OCI-LY7 (cell line): ENCODE measurements at regions not wholly inside any gene's neighbourhood (a gene's known extent, or its start where the extent isn't known, plus 50 kb on each side); places are given as distances from the start of the nearest gene placed in this dataset.

Source experiments
- BruUV-seq: library from RNA; stranded (reverse); fragments of 400-500 nt; replicated peaks from 2 replicates; lab custom pipeline; 2021; lab: Mats Ljungman, UMichigan
- CTCF ChIA-PET: fragments of 300-600 bp; sonication (Branson Sonifier 250); formaldehyde crosslinking; loops from one replicate; lab custom pipeline; 2022; ENCODE audit warnings: antibody characterized with exemption; ENCODE audit not compliant: unreplicated experiment; lab: Charles Lee
- POLR2A ChIA-PET: fragments of 300-600 bp; sonication (Branson Sonifier 250); formaldehyde crosslinking; loops from one replicate; lab custom pipeline; 2022; ENCODE audit warnings: antibody characterized with exemption; lab: Charles Lee
- DNase-seq: peaks from one replicate; pipeline ENCODE4 v3.0.0-alpha.2; 2015; ENCODE audit warnings: low spot score
- H2AFZ ChIP-seq: fragments of 200-600 bp; sonication (generic), shearing (Covaris generic); 2 replicates; pipeline ENCODE4 v1.6.1; 2014; ENCODE audit warnings: mild to moderate bottlenecking, antibody characterized with exemption, low read length, moderate library complexity
- H3K27ac ChIP-seq: fragments of 200-600 bp; sonication (generic); 2 replicates; pipeline ENCODE4 v1.5.1; 2014; ENCODE audit warnings: mixed run types, low read depth, mild to moderate bottlenecking, moderate library complexity, low read length, inconsistent platforms; ENCODE audit not compliant: poor library complexity, severe bottlenecking
- H3K36me3 ChIP-seq: fragments of 200-600 bp; sonication (generic); 2 replicates; pipeline ENCODE4 v1.6.1; 2014; ENCODE audit warnings: mild to moderate bottlenecking, antibody characterized with exemption, low read length, moderate library complexity, mixed read lengths; ENCODE audit not compliant: insufficient read depth
- H3K4me1 ChIP-seq: fragments of 200-600 bp; sonication (generic); 2 replicates; pipeline ENCODE4 v1.5.1; 2014; ENCODE audit warnings: mild to moderate bottlenecking, low read length; ENCODE audit not compliant: insufficient read depth, poor library complexity, severe bottlenecking
- H3K4me2 ChIP-seq: fragments of 200-600 bp; sonication (generic); 2 replicates; pipeline ENCODE4 v1.6.1; 2014; ENCODE audit warnings: mild to moderate bottlenecking, low read length
- H3K4me3 ChIP-seq: fragments of 200-600 bp; sonication (generic); 2 replicates; pipeline ENCODE4 v1.5.1; 2014; ENCODE audit warnings: mild to moderate bottlenecking, low read depth, low read length; ENCODE audit not compliant: poor library complexity, severe bottlenecking
- H3K79me2 ChIP-seq: fragments of 200-600 bp; sonication (generic); 2 replicates; pipeline ENCODE4 v1.6.1; 2016; ENCODE audit warnings: low read depth, mild to moderate bottlenecking, low read length, moderate library complexity, mixed read lengths; ENCODE audit not compliant: insufficient read depth
- H3K9me2 ChIP-seq: fragments of 200-600 bp; sonication (generic); 2 replicates; pipeline ENCODE4 v1.6.1; 2016; ENCODE audit warnings: mild to moderate bottlenecking, low read length, mixed read lengths; ENCODE audit not compliant: insufficient read depth
- H3K9me3 ChIP-seq: fragments of 200-600 bp; sonication (generic); 2 replicates; pipeline ENCODE4 v1.6.1; 2014; ENCODE audit warnings: mild to moderate bottlenecking, mixed run types, low read length, mixed read lengths
- H4K20me1 ChIP-seq: fragments of 200-600 bp; sonication (generic); 2 replicates; pipeline ENCODE4 v1.6.1; 2014; ENCODE audit warnings: mild to moderate bottlenecking, antibody characterized with exemption, low read length, moderate library complexity, mixed read lengths; ENCODE audit not compliant: insufficient read depth
- EZH2phosphoT487 ChIP-seq: fragments of 200-600 bp; sonication (generic); IDR thresholded peaks from 2 replicates; pipeline ENCODE4 v1.6.1; 2018; ENCODE audit warnings: low read depth, borderline replicate concordance, mild to moderate bottlenecking, mixed run types, antibody characterized with exemption, low read length, moderate library complexity, mixed read lengths
- intact Hi-C: fragments of 100-400 bp; cut with micrococcal nuclease; formaldehyde crosslinking; loops from one replicate; pipeline ENCODE4 v1.10.0; 2022; ENCODE audit not compliant: unreplicated experiment
- TF ChIP-seq, protein P1 (sequence below): fragments of 200-600 bp; sonication (generic); conservative IDR thresholded peaks from 2 replicates; pipeline ENCODE4 v1.5.1; 2014; ENCODE audit warnings: mild to moderate bottlenecking, antibody characterized with exemption, low read length, moderate library complexity, mixed read lengths

DNA sequence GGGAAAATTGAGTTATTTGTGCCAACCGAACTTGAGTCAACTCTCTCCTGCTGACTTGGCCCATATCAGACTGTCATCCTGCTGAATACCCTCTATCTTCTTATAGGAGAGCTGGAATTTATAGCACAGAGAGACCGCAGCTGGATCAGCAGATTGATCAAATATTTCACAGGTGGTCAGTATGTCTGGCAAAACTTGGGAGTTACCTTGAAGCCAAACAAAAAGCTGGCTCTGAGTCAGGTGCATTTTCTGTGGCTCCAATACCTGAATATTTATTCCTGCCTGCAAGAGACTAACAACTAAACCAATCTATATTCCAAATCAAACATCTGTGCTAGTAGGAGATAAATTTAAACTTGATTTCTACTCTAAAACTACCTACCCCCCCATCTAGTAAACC is 752.1 kb upstream of the ALCAM start:
- H3K4me1 ChIP-seq, result no peaks in the 10 kb centered on the region
- no peaks in the 10 kb centered on the region for H3K36me3 ChIP-seq
- TF ChIP-seq, protein P1, sequence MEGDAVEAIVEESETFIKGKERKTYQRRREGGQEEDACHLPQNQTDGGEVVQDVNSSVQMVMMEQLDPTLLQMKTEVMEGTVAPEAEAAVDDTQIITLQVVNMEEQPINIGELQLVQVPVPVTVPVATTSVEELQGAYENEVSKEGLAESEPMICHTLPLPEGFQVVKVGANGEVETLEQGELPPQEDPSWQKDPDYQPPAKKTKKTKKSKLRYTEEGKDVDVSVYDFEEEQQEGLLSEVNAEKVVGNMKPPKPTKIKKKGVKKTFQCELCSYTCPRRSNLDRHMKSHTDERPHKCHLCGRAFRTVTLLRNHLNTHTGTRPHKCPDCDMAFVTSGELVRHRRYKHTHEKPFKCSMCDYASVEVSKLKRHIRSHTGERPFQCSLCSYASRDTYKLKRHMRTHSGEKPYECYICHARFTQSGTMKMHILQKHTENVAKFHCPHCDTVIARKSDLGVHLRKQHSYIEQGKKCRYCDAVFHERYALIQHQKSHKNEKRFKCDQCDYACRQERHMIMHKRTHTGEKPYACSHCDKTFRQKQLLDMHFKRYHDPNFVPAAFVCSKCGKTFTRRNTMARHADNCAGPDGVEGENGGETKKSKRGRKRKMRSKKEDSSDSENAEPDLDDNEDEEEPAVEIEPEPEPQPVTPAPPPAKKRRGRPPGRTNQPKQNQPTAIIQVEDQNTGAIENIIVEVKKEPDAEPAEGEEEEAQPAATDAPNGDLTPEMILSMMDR, result no peak
- no peak for TF ChIP-seq EZH2phosphoT487
- no peak for DNase-seq
- H3K9me3 ChIP-seq, result no peaks in the 10 kb centered on the region
- intact Hi-C loops, result no loop called here
- no peaks in the 10 kb centered on the region for H3K9me2 ChIP-seq
- no TSS peak for BruUV-seq
- H3K27ac ChIP-seq, result no peak overlapping the region
- H3K4me3 ChIP-seq, result no peak overlapping the region
- H2AFZ ChIP-seq, result no peak overlapping the region
- POLR2A ChIA-PET, result interaction anchor here (0.7 kb wide), 1 partner anchor 114 kb away, joined by 3 read pairs; no protein-coding TSS in a partner anchor
- H3K4me2 ChIP-seq, result no peak overlapping the region
- no peaks in the 10 kb centered on the region for H4K20me1 ChIP-seq
- no peaks in the 10 kb centered on the region for H3K79me2 ChIP-seq
- CTCF ChIA-PET, result no interaction called here

DNA sequence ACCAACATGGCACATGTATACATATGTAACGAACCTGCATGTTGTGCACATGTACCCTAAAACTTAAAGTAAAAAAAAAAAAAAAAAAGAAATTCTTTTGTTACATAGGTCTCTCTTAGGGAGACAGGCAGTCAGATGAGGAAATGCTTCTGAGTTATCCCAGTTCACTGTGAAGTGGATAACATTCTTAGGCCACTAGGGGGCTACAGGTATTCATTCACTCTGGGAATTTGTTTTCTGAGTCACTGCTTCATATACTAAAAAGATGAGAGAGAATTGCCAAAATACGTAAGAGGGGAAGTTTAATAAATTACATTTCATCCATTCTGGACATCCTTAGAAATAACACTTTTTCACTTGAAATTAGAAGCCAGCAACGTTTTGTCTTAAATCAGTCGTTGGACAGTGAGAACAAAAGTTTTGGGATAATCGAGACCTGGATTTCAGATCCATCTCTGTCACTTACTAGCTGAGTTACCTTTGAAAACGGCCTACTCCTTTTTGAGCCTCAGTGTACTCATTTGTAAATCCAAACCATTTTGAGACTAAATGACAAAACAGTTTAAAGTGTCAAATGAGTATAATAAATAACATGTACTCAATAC is 738.4 kb upstream of the ALCAM start:
- POLR2A ChIA-PET, result no interaction called here
- H3K9me2 ChIP-seq, result no peaks in the 10 kb centered on the region
- no peak overlapping the region for H2AFZ ChIP-seq
- DNase-seq, result peak; percentile 57
- TF ChIP-seq, protein P1, result peak; percentile 80
- no peak for TF ChIP-seq EZH2phosphoT487
- CTCF ChIA-PET, result no interaction called here
- no peaks in the 10 kb centered on the region for H3K36me3 ChIP-seq
- no peaks in the 10 kb centered on the region for H3K79me2 ChIP-seq
- no peak overlapping the region for H3K4me2 ChIP-seq
- H3K4me3 ChIP-seq, result no peak overlapping the region
- BruUV-seq, result no TSS peak
- H3K27ac ChIP-seq, result no peak overlapping the region
- no peaks in the 10 kb centered on the region for H4K20me1 ChIP-seq
- peaks cover 6% of the 10 kb centered on the region; the same call in 1 of the 2 replicates for H3K9me3 ChIP-seq
- H3K4me1 ChIP-seq, result no peaks in the 10 kb centered on the region
- intact Hi-C loops, result no loop called here

DNA sequence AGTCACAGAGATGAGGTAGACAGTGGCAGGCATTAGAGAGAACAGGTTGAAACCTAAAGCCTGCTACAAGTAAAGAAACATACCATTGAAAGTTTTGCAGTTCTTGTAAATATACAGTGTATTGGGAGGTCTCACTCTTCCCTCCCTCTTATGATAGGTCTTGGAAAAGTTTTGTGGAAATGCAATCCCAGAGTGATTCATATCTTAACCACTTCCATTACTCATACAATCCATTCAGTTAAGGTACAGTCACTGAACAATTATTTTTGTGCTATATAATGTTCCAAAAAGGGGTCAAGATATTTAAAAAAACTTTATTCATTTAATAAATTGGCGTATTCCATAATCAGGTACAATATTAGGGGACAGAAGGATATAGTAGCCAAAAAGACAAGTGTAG is 737.7 kb upstream of the ALCAM start:
- intact Hi-C loops, result no loop called here
- no peaks in the 10 kb centered on the region for H4K20me1 ChIP-seq
- H3K79me2 ChIP-seq, result no peaks in the 10 kb centered on the region
- H3K4me3 ChIP-seq, result no peak overlapping the region
- no peaks in the 10 kb centered on the region for H3K4me1 ChIP-seq
- no peak overlapping the region for H3K4me2 ChIP-seq
- DNase-seq, result no peak
- H3K9me3 ChIP-seq, result peaks cover 6% of the 10 kb centered on the region; the same call in 1 of the 2 replicates
- POLR2A ChIA-PET, result no interaction called here
- H2AFZ ChIP-seq, result no peak overlapping the region
- H3K27ac ChIP-seq, result no peak overlapping the region
- H3K36me3 ChIP-seq, result no peaks in the 10 kb centered on the region
- CTCF ChIA-PET, result no interaction called here
- TF ChIP-seq EZH2phosphoT487, result no peak
- TF ChIP-seq, protein P1, result no peak
- no peaks in the 10 kb centered on the region for H3K9me2 ChIP-seq
- BruUV-seq, result no TSS peak
